ENCODE measurements at regions not wholly inside any gene's neighbourhood (a gene's known extent, or its start where the extent isn't known, plus 50 kb on each side); places are given as distances from the start of the nearest gene placed in this dataset.

DNA sequence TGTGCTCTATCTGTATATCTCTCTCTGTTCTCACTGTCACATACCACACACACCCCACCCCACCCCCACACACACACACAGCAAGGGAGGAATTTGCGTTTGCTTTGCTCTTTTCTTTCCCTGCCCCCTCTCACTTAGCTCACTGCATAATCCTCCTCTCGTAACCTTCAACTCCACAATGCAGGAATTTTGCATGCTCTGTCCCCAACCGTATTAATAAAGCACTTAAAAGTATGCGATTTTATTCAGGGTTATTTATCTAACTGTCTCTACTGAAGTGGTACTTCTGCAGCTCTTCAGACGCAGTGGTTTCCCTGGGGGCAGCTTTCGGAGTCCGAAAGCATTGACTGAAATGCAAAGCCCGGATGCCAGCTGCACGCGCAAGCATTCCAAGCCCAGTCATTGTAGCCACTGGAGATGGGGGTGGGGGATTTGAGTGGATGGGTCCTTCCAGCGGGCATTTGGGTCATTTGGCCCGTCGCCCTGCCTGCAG, 105.4 kb upstream of the RBFOX1 start:
- H3K9ac ChIP-seq (ENCODE audit: low read depth, low read length), result no peak overlapping the region
- no peak overlapping the region for H4K5ac ChIP-seq (ENCODE audit: low read depth, low read length)
- dilution Hi-C loops (cut with HindIII; ENCODE audit: low sequenced_read_pairs, unreplicated experiment), result no loop called here
- ChIA-PET POLR2A (ENCODE audit: unreplicated experiment) (no interaction called here), CTCF (no interaction called here)
- H3K27me3 ChIP-seq (ENCODE audit: control insufficient read depth, insufficient read depth, low read length), result no peaks in the 10 kb centered on the region
- H4K8ac ChIP-seq (ENCODE audit: low read depth in 2 of 2, low read length in 2 of 2), result no peak overlapping the region
- no peaks in the 10 kb centered on the region for H3K79me1 ChIP-seq (ENCODE audit: low read depth in 1 of 2, low read length in 2 of 2)
- H2BK15ac ChIP-seq (ENCODE audit: low read depth, low read length), result no peak overlapping the region
- DNase-seq (no peak), ATAC-seq (ENCODE audit: low read depth) (no peak)
- no peak overlapping the region for H3K4ac ChIP-seq (ENCODE audit: low read depth, low read length)
- H2BK120ac ChIP-seq (ENCODE audit: low read depth, low read length), result no peak overlapping the region
- H3K9me3 ChIP-seq (ENCODE audit: control insufficient read depth, insufficient read depth, low read length), result peaks cover 14% of the 10 kb centered on the region
- H2AK9ac ChIP-seq (replicated peaks; ENCODE audit: low read depth, low read length, poor library complexity), result no peak overlapping the region
- no peak overlapping the region for H4K91ac ChIP-seq (ENCODE audit: insufficient read depth, low read depth, low read length)
- no peaks in the 10 kb centered on the region for H4K20me1 ChIP-seq (ENCODE audit: insufficient read depth, low read length)
- H2BK5ac ChIP-seq (ENCODE audit: low read depth, low read length, poor library complexity, severe bottlenecking), result no peak overlapping the region
- no peaks in the 10 kb centered on the region for H3K36me3 ChIP-seq (ENCODE audit: control insufficient read depth, insufficient read depth, low read length)
- intact Hi-C loops (cut with micrococcal nuclease), result no loop called here
- BruUV-seq (replicated peaks), result no TSS peak
- TF ChIP-seq RCOR1 (IDR thresholded peaks at IDR 0.05; ENCODE audit: insufficient replicate concordance, low read length) (no peak), MAZ (IDR thresholded peaks at IDR 0.05; ENCODE audit: borderline replicate concordance, low read depth, low read length) (no peak), FOS (IDR thresholded peaks at IDR 0.05; ENCODE audit: low read depth, low read length) (no peak), CEBPB (IDR thresholded peaks at IDR 0.05; ENCODE audit: low read depth, low read length) (no peak), POLR2A (IDR thresholded peaks at IDR 0.05; ENCODE audit: low read depth, low read length) (no peak), SMC3 (IDR thresholded peaks at IDR 0.05; ENCODE audit: low read depth, low read length) (no peak), MXI1 (IDR thresholded peaks at IDR 0.05; ENCODE audit: borderline replicate concordance, low read depth, low read length) (no peak), RAD21 (IDR thresholded peaks at IDR 0.05; ENCODE audit: low read length) (no peak)
- TF ChIP-seq, protein P1, sequence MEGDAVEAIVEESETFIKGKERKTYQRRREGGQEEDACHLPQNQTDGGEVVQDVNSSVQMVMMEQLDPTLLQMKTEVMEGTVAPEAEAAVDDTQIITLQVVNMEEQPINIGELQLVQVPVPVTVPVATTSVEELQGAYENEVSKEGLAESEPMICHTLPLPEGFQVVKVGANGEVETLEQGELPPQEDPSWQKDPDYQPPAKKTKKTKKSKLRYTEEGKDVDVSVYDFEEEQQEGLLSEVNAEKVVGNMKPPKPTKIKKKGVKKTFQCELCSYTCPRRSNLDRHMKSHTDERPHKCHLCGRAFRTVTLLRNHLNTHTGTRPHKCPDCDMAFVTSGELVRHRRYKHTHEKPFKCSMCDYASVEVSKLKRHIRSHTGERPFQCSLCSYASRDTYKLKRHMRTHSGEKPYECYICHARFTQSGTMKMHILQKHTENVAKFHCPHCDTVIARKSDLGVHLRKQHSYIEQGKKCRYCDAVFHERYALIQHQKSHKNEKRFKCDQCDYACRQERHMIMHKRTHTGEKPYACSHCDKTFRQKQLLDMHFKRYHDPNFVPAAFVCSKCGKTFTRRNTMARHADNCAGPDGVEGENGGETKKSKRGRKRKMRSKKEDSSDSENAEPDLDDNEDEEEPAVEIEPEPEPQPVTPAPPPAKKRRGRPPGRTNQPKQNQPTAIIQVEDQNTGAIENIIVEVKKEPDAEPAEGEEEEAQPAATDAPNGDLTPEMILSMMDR (conservative IDR thresholded peaks at IDR 0.05; ENCODE audit: low read depth, low read length), result no peak
- TF ChIP-seq, protein P2, sequence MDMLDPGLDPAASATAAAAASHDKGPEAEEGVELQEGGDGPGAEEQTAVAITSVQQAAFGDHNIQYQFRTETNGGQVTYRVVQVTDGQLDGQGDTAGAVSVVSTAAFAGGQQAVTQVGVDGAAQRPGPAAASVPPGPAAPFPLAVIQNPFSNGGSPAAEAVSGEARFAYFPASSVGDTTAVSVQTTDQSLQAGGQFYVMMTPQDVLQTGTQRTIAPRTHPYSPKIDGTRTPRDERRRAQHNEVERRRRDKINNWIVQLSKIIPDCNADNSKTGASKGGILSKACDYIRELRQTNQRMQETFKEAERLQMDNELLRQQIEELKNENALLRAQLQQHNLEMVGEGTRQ (IDR thresholded peaks at IDR 0.05; ENCODE audit: low read depth, low read length), result no peak
- H3K4me2 ChIP-seq (ENCODE audit: low read depth, low read length), result no peak overlapping the region
- H3K4me3 ChIP-seq (ENCODE audit: insufficient read depth, low read depth, low read length), result no peak overlapping the region
- no peak overlapping the region for H3K56ac ChIP-seq (ENCODE audit: extremely low read depth, insufficient read depth, low read length)
- H3K4me1 ChIP-seq (ENCODE audit: control insufficient read depth, insufficient read depth, low read length), result no peaks in the 10 kb centered on the region
- H2AK5ac ChIP-seq (ENCODE audit: low read depth, low read length), result no peak overlapping the region
- H3K27ac ChIP-seq (ENCODE audit: insufficient read depth, low read length), result no peak overlapping the region
- H2AFZ ChIP-seq (replicated peaks; ENCODE audit: low read length, poor library complexity), result no peak overlapping the region
- no peak overlapping the region for H3K18ac ChIP-seq (ENCODE audit: low read depth, low read length)
- WGBS, 2 experiments (ENCODE audit: extremely low coverage in 2 of 2, insufficient read length in 1 of 2), result 20% methylated on average over 3 of the region's 13 CpGs; no CpG with 5 or more reads in 1 of the 2 experiments
- in situ Hi-C loops (cut with MboI; ENCODE audit: low sequenced_read_pairs), result no loop called here
- H2BK20ac ChIP-seq (ENCODE audit: low read depth, low read length), result no peak overlapping the region
- H3K14ac ChIP-seq (replicated peaks; ENCODE audit: low read depth, low read length), result no peak overlapping the region
- H3K23ac ChIP-seq (ENCODE audit: low read depth, low read length), result no peak overlapping the region
- H3K9me1 ChIP-seq (ENCODE audit: insufficient read depth, low read length), result no peaks in the 10 kb centered on the region
